Suppressor macrophage treated with lipopolysaccharide for 1 hour (primary cell): ENCODE measurements at regions not wholly inside any gene's neighbourhood (a gene's known extent, or its start where the extent isn't known, plus 50 kb on each side); places are given as distances from the start of the nearest gene placed in this dataset.
A peak's percentile ranks its signal among the peaks of the same experiment; 100 is the strongest.

Experiments used
- DNase-seq, 3 donors: peaks; one replicate each; pipeline ENCODE4 v3.0.0-alpha.2; 2020 to 2022

GRCh38 chr11:10358696-10359095 lies 53.8 kb downstream of the ADM start:
- no peak for DNase-seq

- DNase-seq: no peak
Observed at GRCh38 chr11:10359171-10359570, 54.3 kb downstream of the ADM start.

- no peak for DNase-seq
Observed at GRCh38 chr11:10360835-10361234, 56.0 kb downstream of the ADM start.

DNA sequence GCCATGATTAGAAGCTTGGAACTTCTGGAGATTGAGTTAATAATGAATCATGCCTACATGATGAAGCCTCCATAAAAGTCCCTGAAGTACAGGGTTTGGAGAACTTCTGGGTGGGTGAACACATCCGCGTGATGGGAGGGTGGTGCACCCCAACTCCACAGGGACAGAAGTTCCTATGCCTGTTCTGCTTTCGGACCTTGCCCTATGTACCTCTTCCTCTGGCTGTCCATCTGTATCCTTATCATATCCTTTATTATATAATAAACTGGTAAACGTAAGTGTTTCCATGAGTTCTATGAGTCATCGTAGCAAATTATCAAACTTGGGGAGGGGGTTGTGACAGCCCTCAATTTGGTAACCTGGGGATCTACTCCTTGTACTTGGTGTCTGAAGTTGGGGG lies 60.2 kb downstream of the ADM start:
- no peak for DNase-seq

DNA sequence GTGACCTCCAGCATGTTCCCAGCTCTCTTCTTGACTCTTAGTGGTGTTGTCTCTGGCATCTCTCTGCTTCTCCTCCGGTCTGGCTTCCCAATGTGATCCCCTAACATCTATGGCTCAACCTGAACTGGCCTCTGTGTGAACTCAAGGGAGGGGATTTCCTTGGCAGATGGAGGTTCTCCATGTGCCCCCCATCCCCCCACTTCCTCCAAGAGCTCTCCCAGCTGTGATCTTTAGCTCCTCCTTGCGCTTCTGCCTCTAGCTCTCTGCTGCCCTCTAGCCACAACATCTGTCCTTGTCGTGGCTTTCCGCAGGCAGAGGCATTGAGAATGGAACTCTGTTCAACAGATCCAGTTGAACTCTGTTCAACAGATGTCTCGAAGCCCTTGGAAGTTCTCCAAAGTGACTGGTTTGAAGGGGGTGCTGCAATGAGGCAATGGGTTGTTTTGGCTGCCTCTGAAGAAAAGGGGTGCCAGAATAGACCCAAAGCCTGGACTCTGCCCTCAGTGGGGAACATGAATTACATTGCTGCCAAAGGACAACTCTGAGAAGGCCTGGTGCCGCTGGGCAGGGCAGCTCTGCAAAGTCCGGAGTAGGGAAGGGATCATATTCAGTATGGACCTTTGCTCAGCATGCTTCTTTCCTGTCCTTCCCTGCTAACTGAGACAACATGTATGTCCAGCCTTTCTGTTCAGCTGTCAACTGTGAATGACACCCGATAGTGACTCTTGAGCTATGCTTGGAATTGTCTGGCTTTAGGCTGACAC lies 61.9 kb downstream of the ADM start:
- DNase-seq: peak; percentile 94 to 97 (median 97)

GRCh38 chr11:10371926-10372641 lies 67.2 kb downstream of the ADM start:
- DNase-seq: no peak

- no peak for DNase-seq
Observed at GRCh38 chr11:10373340-10373739, 68.5 kb downstream of the ADM start.

DNA sequence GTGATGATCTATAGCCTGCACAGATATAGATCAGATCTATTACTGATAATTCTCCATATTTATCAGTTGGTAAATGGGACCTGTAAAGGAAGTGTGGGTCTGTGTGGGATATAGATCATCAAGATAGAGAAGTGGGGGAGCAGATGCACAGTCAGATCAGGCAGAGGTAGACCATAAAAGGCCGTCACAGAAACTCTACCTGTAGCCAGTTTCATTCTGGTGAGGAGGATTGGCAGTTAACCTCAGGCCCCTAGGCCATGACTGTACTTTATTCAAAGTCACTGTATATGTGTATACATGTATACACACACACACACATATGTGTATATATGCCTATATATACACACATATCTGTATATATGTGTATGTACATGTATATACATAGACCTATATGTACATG lies 69.1 kb downstream of the ADM start:
- no peak for DNase-seq

GRCh38 chr11:10374386-10374785 lies 69.5 kb downstream of the ADM start:
- no peak for DNase-seq

DNA sequence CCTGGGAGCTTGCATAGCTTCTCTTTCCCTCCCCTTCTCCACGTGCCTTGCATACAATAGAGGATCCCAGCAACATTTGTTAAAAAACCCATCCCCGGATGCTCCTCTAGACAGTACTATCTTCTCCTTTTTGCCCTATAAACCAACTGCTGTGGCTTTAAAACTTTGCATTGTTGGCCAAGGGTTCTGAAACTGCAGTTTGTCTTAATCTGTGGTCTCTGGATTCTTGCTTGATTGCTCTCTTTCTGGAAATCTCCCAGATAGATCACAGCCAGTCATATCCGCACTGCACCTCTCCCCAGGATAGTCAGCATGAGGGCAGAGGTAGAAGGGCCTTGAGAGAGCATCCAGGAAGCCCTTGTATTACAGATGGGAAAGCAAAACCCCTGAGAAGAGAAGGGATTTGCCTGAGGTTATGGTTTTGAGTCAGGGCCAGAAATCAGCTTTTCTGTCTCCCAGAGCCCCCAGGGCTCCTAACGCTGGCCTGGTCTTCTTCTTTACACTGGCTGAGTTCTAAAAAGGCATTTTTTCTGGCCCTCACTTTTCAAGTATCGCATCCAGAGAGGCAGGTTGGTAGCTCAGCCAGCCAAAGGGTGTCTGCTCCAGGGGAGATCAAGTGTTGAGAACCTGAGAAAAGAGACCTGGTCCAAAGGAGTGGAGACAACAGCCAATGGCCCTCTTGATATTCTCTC lies 70.6 kb downstream of the ADM start:
- DNase-seq: no peak

DNA sequence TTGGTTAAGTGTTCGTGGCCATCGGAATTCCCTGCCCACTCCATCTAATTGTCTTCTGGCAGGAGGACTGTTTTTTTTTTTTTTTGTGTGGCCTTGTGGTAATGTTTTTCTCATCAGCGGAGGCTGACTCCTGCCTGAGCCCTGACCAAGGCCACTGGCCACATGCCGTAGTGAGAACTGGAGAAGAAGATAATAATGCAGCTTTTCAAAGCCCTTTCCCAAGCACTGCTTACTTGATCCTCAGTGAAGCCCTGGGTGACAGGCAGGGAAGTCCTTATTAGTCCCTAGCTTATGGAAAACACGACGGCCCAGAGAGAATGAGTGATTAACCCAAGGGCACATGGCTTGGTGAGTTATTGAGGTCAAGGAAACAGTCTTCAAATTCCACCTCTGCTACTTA lies 71.2 kb downstream of the ADM start:
- DNase-seq: no peak

DNA sequence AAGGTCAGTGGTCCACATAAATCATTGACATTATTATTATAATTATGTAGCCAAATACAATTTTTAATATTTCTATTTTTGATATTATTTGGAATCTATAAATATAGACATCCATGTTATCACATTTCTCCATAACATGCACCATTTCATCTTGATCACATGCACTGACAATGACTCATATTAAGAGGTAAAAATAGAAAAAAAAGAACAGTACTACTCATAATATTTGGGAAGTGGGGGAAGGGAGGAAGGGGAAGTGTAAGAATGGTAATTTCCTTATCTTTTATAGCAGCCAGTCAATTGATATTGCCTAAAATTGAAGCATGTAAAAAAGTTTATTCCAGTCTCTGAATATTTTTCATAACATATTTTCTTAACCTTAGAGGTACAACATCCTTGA lies 72.3 kb downstream of the ADM start:
- peak; percentile 63 to 80 (median 79) for DNase-seq

GRCh38 chr11:10378362-10378761 lies 73.5 kb downstream of the ADM start:
- DNase-seq: no peak

DNA sequence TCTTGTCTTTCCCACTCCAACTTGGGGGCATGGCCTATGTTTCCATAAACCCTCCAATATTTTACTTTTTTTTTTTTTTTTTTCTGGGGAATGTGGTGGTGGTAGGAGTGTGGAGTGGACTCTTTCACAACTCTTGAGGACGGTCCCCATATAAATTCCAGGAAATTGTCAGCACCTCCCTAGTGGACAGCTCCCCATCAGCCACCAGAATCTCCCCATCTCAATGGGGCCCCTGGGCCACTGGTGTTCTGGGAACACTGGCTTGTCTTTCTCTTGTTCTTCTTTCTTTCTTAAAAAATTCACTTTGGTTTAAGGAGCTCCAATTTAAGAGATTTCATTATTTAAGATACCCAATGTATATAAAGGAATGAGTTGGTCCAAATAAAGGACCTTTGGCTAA lies 74.1 kb downstream of the ADM start:
- DNase-seq: peak; percentile 44 to 65 (median 53)

GRCh38 chr11:10379426-10379825 lies 74.6 kb downstream of the ADM start:
- DNase-seq: peak in 1 of 3 donors; percentile 46

- DNase-seq: no peak
Observed at GRCh38 chr11:10379871-10380568, 75.0 kb upstream of the AMPD3 start.

DNA sequence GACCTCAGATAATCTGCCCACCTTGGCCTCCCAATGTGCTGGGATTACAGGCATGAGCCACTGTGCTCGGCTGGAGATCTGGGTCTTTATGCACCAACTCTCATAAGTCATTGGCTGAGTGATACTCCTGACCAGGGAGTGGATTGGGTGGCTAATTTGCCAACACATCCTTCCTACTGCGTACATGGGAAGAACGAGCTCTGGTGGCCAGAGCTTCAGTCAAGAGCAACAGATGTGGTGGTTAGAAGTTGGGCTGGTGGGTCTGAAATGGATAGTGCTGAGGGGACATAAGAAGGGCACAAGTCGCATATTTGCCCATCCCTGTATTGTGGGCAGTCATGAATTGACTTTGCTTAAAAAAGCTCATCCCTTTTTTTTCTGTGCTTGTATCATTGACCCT lies 74.1 kb upstream of the AMPD3 start:
- no peak for DNase-seq

DNA sequence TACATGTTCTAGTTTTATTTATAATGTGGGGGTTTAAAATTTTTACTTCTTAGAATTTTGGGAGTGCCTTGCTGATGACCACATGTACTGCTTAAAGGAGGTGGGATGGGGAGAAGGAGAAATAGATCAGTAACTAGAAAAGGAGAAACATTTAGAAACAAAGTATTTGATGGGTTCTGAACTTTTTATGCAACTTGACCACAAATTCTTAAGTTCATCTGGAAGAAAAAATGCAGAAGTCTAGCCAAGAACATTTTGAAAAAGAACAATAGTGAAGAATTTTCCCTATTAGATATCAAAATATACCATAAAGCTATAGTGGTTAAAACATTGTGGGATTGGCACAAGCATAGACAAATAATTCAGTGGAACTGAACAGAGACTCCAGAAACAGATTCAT lies 73.3 kb upstream of the AMPD3 start:
- DNase-seq: no peak

- peak in 2 of 3 donors; percentile 35 to 61 for DNase-seq
Observed at GRCh38 chr11:10382518-10382917, 72.5 kb upstream of the AMPD3 start.

GRCh38 chr11:10385696-10386095 lies 69.4 kb upstream of the AMPD3 start:
- DNase-seq: no peak

DNA sequence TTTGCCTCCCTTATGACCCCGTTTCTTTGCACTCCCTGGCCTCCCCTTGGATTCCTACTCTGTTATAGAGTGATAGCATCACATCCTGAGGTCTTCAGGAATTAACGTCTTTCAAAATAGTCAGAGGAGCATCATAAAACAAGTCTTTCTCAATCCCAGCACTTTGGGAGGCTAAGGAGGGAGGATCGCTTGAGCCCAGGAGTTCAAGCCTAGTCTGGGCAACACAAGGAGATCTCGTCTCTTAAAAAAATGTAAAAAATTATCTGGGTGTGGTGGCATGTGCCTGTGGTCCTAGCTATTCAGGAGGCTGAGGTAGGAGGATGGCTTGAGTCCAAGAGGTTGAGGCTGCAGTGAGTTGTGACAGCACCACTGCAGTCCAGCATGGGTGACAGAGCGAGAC lies 68.7 kb upstream of the AMPD3 start:
- no peak for DNase-seq

DNA sequence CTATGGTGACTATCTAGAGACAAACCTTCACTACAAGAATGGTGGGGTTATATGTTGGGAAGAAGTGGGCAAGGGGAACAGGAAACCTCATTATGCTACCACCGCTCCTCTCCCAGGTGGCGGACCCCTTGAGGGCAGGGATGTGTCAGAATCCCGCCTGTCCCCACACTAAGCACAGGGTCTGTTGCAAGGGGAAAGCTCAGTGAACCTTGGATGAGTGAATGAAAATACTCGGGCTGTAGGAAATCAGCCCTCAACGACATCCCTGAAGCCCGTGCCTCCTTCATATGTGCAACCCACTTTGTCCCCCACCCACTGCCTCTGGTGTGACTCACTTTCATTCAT lies 68.2 kb upstream of the AMPD3 start:
- no peak for DNase-seq
